GM19043 (cell line): ENCODE measurements at regions not wholly inside any gene's neighbourhood (a gene's known extent, or its start where the extent isn't known, plus 50 kb on each side); places are given as distances from the start of the nearest gene placed in this dataset.

Experiments used
- ATAC-seq: cut with Tn5 transposase; IDR thresholded peaks from one replicate; pipeline ENCODE4 v1.9.1; 2021; ENCODE audit warnings: low read depth; ENCODE audit not compliant: unreplicated experiment

GRCh38 chr12:34358198-34358597, 335.9 kb downstream of the ALG10 start:
- no peak for ATAC-seq

- no peak for ATAC-seq
Observed at GRCh38 chr12:34361721-34362316, 339.5 kb downstream of the ALG10 start.

- ATAC-seq = no peak
Observed at GRCh38 chr12:34363050-34363673, 340.9 kb downstream of the ALG10 start.

- no peak for ATAC-seq
Observed at GRCh38 chr12:34368079-34368478, 345.8 kb downstream of the ALG10 start.

- ATAC-seq = no peak
Observed at GRCh38 chr12:34371050-34371449, 348.8 kb downstream of the ALG10 start.

- ATAC-seq = no peak
Observed at GRCh38 chr12:34372003-34372402, 349.7 kb downstream of the ALG10 start.

- no peak for ATAC-seq
Observed at GRCh38 chr12:34373926-34374325, 351.6 kb downstream of the ALG10 start.

- no peak for ATAC-seq
Observed at GRCh38 chr12:34376133-34376799, 354.0 kb downstream of the ALG10 start.

- ATAC-seq = no peak
Observed at GRCh38 chr12:34377243-34378035, 355.1 kb downstream of the ALG10 start.

- ATAC-seq = no peak
Observed at GRCh38 chr12:34379142-34379541, 356.8 kb downstream of the ALG10 start.

- ATAC-seq = no peak
Observed at GRCh38 chr12:34384693-34385092, 362.4 kb downstream of the ALG10 start.

GRCh38 chr12:34386016-34386415, 363.7 kb downstream of the ALG10 start:
- ATAC-seq = no peak

GRCh38 chr12:34386621-34387255, 364.4 kb downstream of the ALG10 start:
- no peak for ATAC-seq

- ATAC-seq = no peak
Observed at GRCh38 chr12:34387711-34388635, 365.7 kb downstream of the ALG10 start.

GRCh38 chr12:34388636-34389377, 366.5 kb downstream of the ALG10 start:
- ATAC-seq = no peak

- ATAC-seq = no peak
Observed at GRCh38 chr12:34389378-34390170, 367.3 kb downstream of the ALG10 start.

GRCh38 chr12:34390171-34390841, 368.0 kb downstream of the ALG10 start:
- no peak for ATAC-seq
